H1 (cell line): ENCODE measurements at regions not wholly inside any gene's neighbourhood (a gene's known extent, or its start where the extent isn't known, plus 50 kb on each side); places are given as distances from the start of the nearest gene placed in this dataset.

Experiments
- CTCF ChIA-PET: fragments of 300-600 bp; sonication (Branson Sonifier 250); formaldehyde crosslinking; loops from one replicate; lab custom pipeline; 2021; ENCODE audit not compliant: partially characterized antibody; lab: Charles Lee
- POLR2A ChIA-PET: fragments of 300-600 bp; sonication (Branson Sonifier 250); formaldehyde crosslinking; loops from one replicate; lab custom pipeline; 2021; ENCODE audit warnings: inconsistent platforms; ENCODE audit not compliant: partially characterized antibody; lab: Charles Lee
- DNase-seq, 2 experiments: peaks; one replicate each; pipeline versions ENCODE4 v3.0.0 to v3.0.0-alpha.2; 2010 to 2022; ENCODE audit warnings: low spot score in 2 of 2, low read depth in 1 of 2, mixed read lengths in 1 of 2
- FAIRE-seq: peaks from 2 replicates; lab custom pipeline; 2011; peaks lifted over from hg19 to GRCh38; lab: Jason Lieb, UNC
- H2AFZ ChIP-seq: 2 replicates; pipeline ENCODE4 v1.8.1; 2012; ENCODE audit warnings: low read length, inconsistent platforms
- H2AK5ac ChIP-seq: 2 replicates; pipeline ENCODE4 v1.6.1; 2013; ENCODE audit warnings: low read depth, low read length
- H2BK120ac ChIP-seq: replicated peaks from 2 replicates; pipeline ENCODE3; 2013; ENCODE audit warnings: low read depth, low read length, inconsistent platforms
- H2BK12ac ChIP-seq: 2 replicates; pipeline ENCODE4 v1.6.1; 2013; ENCODE audit warnings: low read depth, low read length
- H2BK15ac ChIP-seq: 2 replicates; pipeline ENCODE4 v1.6.1; 2013; ENCODE audit warnings: low read length
- H2BK20ac ChIP-seq: 2 replicates; pipeline ENCODE4 v1.6.1; 2013; ENCODE audit warnings: low read length
- H2BK5ac ChIP-seq: 2 replicates; pipeline ENCODE4 v1.6.1; 2013; ENCODE audit warnings: low read depth, low read length
- H3K14ac ChIP-seq: 2 replicates; pipeline ENCODE4 v1.6.1; 2013; ENCODE audit warnings: inconsistent platforms; ENCODE audit not compliant: insufficient read length
- H3K18ac ChIP-seq: 2 replicates; pipeline ENCODE4 v1.6.1; 2013; ENCODE audit warnings: low read length; ENCODE audit errors: extremely low read depth
- H3K23ac ChIP-seq: 2 replicates; pipeline ENCODE4 v1.6.1; 2013; ENCODE audit warnings: inconsistent platforms; ENCODE audit not compliant: insufficient read length
- H3K23me2 ChIP-seq: 2 replicates; pipeline ENCODE4 v1.6.1; 2013; ENCODE audit warnings: low read depth, low read length
- H3K27ac ChIP-seq: 2 replicates; pipeline ENCODE4 v1.6.1; 2011; ENCODE audit warnings: low read depth, low read length, inconsistent platforms
- H3K27me3 ChIP-seq, 4 experiments: replicated peaks in 1 of 4; 1 replicate in 1 of 4; 2 replicates in 3 of 4; pipeline versions ENCODE4 v1.6.1 to v1.8.1; 2011 to 2013; ENCODE audit warnings: low read length in 3 of 4, mild to moderate bottlenecking in 3 of 4, inconsistent platforms in 2 of 4, mixed read lengths in 2 of 4, moderate library complexity in 1 of 4; ENCODE audit not compliant: control insufficient read depth in 3 of 4, insufficient read depth in 3 of 4; ENCODE audit errors: extremely low read depth in 1 of 4
- H3K36me3 ChIP-seq, 4 experiments: 2 replicates each; pipeline versions ENCODE4 v1.6.1 to v1.8.1; 2011 to 2013; ENCODE audit warnings: mild to moderate bottlenecking in 4 of 4, low read length in 3 of 4, moderate library complexity in 2 of 4, control low read depth in 1 of 4, inconsistent platforms in 1 of 4; ENCODE audit not compliant: insufficient read depth in 4 of 4, control insufficient read depth in 2 of 4
- H3K4ac ChIP-seq: replicated peaks from 2 replicates; pipeline ENCODE3; 2013; ENCODE audit warnings: low read length, low read depth, mixed read lengths, inconsistent platforms; ENCODE audit not compliant: insufficient read length
- H3K4me1 ChIP-seq, 4 experiments: replicated peaks in 1 of 4; 1 replicate in 1 of 4; 2 replicates in 3 of 4; pipeline versions ENCODE4 v1.6.1 to v1.8.1; 2011 to 2013; ENCODE audit warnings: low read length in 3 of 4, inconsistent platforms in 2 of 4, mixed read lengths in 1 of 4; ENCODE audit not compliant: insufficient read depth in 4 of 4, control insufficient read depth in 3 of 4
- H3K4me2 ChIP-seq, 2 experiments: 2 replicates each; pipeline versions ENCODE4 v1.6.1 to v1.8.1; 2011 to 2013; ENCODE audit warnings: low read depth in 2 of 2, low read length in 2 of 2, control low read depth in 1 of 2, inconsistent platforms in 1 of 2, mild to moderate bottlenecking in 1 of 2; ENCODE audit not compliant: insufficient read depth in 1 of 2
- H3K4me3 ChIP-seq, 4 experiments: fragments of 200-600, 300-600 bp in 1 of 4; sonication (generic), shearing (Covaris generic), sonication (Bioruptor Twin) in 1 of 4; 2 replicates each; pipeline versions ENCODE4 v1.5.1 to v1.8.1; 2011 to 2016; ENCODE audit warnings: low read length in 4 of 4, low read depth in 3 of 4, control low read depth in 2 of 4, inconsistent platforms in 2 of 4, mild to moderate bottlenecking in 2 of 4, mixed read lengths in 1 of 4, moderate library complexity in 1 of 4; ENCODE audit not compliant: insufficient read depth in 2 of 4; ENCODE audit errors: extremely low read depth in 1 of 4
- H3K56ac ChIP-seq: replicated peaks from 2 replicates; pipeline ENCODE3; 2013; ENCODE audit warnings: low read depth, mild to moderate bottlenecking, mixed read lengths, low read length, inconsistent platforms; ENCODE audit not compliant: insufficient read length
- H3K79me1 ChIP-seq: 2 replicates; pipeline ENCODE4 v1.6.1; 2013; ENCODE audit warnings: low read depth, low read length, control low read depth
- H3K79me2 ChIP-seq, 2 experiments: 2 replicates each; pipeline versions ENCODE4 v1.6.1 to v1.8.1; 2012 to 2013; ENCODE audit warnings: low read length in 2 of 2, mild to moderate bottlenecking in 2 of 2, inconsistent platforms in 1 of 2; ENCODE audit not compliant: insufficient read depth in 2 of 2, control insufficient read depth in 1 of 2
- H3K9ac ChIP-seq, 4 experiments: replicated peaks in 1 of 4; 1 replicate in 1 of 4; 2 replicates in 3 of 4; pipeline versions ENCODE4 v1.6.1 to v1.8.1; 2011 to 2013; ENCODE audit warnings: low read depth in 3 of 4, low read length in 3 of 4, control low read depth in 2 of 4, mild to moderate bottlenecking in 2 of 4, moderate library complexity in 2 of 4, inconsistent platforms in 1 of 4; ENCODE audit errors: extremely low read depth in 1 of 4
- H3K9me3 ChIP-seq, 2 experiments: 2 replicates each; pipeline versions ENCODE4 v1.6.1 to v1.8.1; 2012 to 2013; ENCODE audit warnings: mild to moderate bottlenecking in 2 of 2, moderate library complexity in 2 of 2, control low read depth in 1 of 2, inconsistent platforms in 1 of 2, low read depth in 1 of 2, low read length in 1 of 2, mixed read lengths in 1 of 2; ENCODE audit not compliant: insufficient read depth in 2 of 2
- H4K20me1 ChIP-seq, 2 experiments: replicated peaks in 1 of 2; 2 replicates each; pipeline versions ENCODE3 to v1.8.1; 2011 to 2013; ENCODE audit warnings: inconsistent platforms in 2 of 2, low read length in 2 of 2, mild to moderate bottlenecking in 1 of 2; ENCODE audit not compliant: insufficient read depth in 2 of 2, control insufficient read depth in 1 of 2
- H4K5ac ChIP-seq: 2 replicates; pipeline ENCODE4 v1.6.1; 2013; ENCODE audit warnings: low read length, low read depth, mixed read lengths, inconsistent platforms; ENCODE audit not compliant: insufficient read length
- H4K8ac ChIP-seq: 2 replicates; pipeline ENCODE4 v1.8.0; 2013; ENCODE audit warnings: mild to moderate bottlenecking, moderate library complexity, low read length, inconsistent platforms; ENCODE audit not compliant: insufficient read depth; ENCODE audit errors: extremely low read depth
- H4K91ac ChIP-seq: replicated peaks from 2 replicates; pipeline ENCODE3; 2013; ENCODE audit warnings: low read length, mixed read lengths, inconsistent platforms; ENCODE audit not compliant: insufficient read length
- ATF3 ChIP-seq: IDR thresholded peaks from 2 replicates; pipeline ENCODE4 v1.6.1; 2011; ENCODE audit warnings: low read depth, mild to moderate bottlenecking, low read length; ENCODE audit not compliant: insufficient read depth
- BCL11A ChIP-seq, 2 experiments: IDR thresholded peaks; one replicate each; pipeline ENCODE4 v1.6.1; 2011; ENCODE audit warnings: low read depth in 2 of 2, low read length in 2 of 2, mild to moderate bottlenecking in 2 of 2
- CTBP2 ChIP-seq: IDR thresholded peaks from 2 replicates; pipeline ENCODE4 v1.7.0; 2011; ENCODE audit warnings: borderline replicate concordance, mild to moderate bottlenecking, moderate library complexity, mixed read lengths, low read length; ENCODE audit not compliant: insufficient read depth, insufficient read length
- CTCF ChIP-seq, 3 experiments: IDR thresholded peaks; 1 replicate in 2 of 3; 2 replicates in 1 of 3; pipeline versions ENCODE4 v1.5.1 to v1.6.1; 2011; ENCODE audit warnings: low read length in 3 of 3, mild to moderate bottlenecking in 3 of 3, inconsistent platforms in 2 of 3, low read depth in 1 of 3, moderate library complexity in 1 of 3; ENCODE audit not compliant: insufficient read depth in 1 of 3; ENCODE audit errors: control extremely low read depth in 1 of 3
- EGR1 ChIP-seq: IDR thresholded peaks from 2 replicates; pipeline ENCODE4 v1.6.1; 2011; ENCODE audit warnings: low read depth, low read length, borderline replicate concordance
- FOSL1 ChIP-seq: IDR thresholded peaks from 2 replicates; pipeline ENCODE4 v1.6.1; 2011; ENCODE audit warnings: mild to moderate bottlenecking, low read depth, low read length, moderate library complexity; ENCODE audit not compliant: insufficient read depth
- JUN ChIP-seq: IDR thresholded peaks from 2 replicates; pipeline ENCODE4 v1.6.1; 2011; ENCODE audit warnings: low read depth, mild to moderate bottlenecking, improper control_type of control experiment, low read length
- KDM4A ChIP-seq: IDR thresholded peaks from one replicate; pipeline ENCODE4 v1.7.1; 2012; ENCODE audit warnings: low read depth, mild to moderate bottlenecking, moderate library complexity, low read length, inconsistent platforms; ENCODE audit not compliant: severe bottlenecking
- PHF8 ChIP-seq: fragments of 200-600 bp; sonication (generic); conservative IDR thresholded peaks from 2 replicates; pipeline ENCODE4 v1.7.1; 2012; ENCODE audit warnings: low read depth, mild to moderate bottlenecking, inconsistent platforms, low read length, moderate library complexity
- RXRA ChIP-seq: IDR thresholded peaks from 2 replicates; pipeline ENCODE4 v1.6.1; 2011; ENCODE audit warnings: low read depth, mild to moderate bottlenecking, low read length, moderate library complexity; ENCODE audit not compliant: insufficient read depth
- SIX5 ChIP-seq: IDR thresholded peaks from 2 replicates; pipeline ENCODE4 v1.6.1; 2011; ENCODE audit warnings: mild to moderate bottlenecking, low read depth, low read length
- SRF ChIP-seq: IDR thresholded peaks from 2 replicates; pipeline ENCODE4 v1.6.1; 2011; ENCODE audit warnings: mild to moderate bottlenecking, low read depth, low read length, moderate library complexity
- WGBS, 2 experiments: shearing (Covaris generic) in 1 of 2; methylation state at CpG; one replicate each; pipeline versions ENCODE4 v1.1.6 to v1.1.7; 2013 to 2015; ENCODE audit warnings: low lambda C conversion rate in 2 of 2, mixed read lengths in 2 of 2, inconsistent platforms in 1 of 2, low coverage in 1 of 2, missing lambda C conversion rate in 1 of 2; ENCODE audit not compliant: insufficient replicate concordance in 2 of 2, insufficient coverage in 1 of 2, insufficient read length in 1 of 2; ENCODE audit errors: extremely low coverage in 1 of 2, missing lambda C conversion rate in 1 of 2; 5-methylcytosine and 5-hydroxymethylcytosine counted together

DNA sequence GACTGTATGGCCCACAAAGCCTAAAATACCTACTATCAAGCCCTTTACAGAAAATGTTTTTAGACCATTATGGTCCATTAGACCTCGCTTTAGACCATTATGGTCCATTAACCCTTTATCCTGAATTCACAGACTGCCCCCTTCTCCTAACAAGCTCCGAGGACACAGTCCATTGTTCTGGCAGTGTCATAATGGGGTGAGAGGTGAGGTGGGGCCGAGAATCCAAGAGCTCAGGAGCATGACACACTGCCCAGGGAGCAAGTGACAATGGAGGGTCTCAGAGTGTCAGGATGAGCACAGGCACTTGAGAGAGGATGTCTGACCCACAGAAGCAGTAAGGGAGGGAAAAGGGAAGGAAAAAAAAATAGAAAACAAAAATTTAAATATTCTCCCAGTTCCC is 212.4 kb upstream of the NT5E start:
- Histone ChIP-seq H2BK15ac (no peak overlapping the region), H3K4ac (no peak overlapping the region), H3K36me3 (no peaks in the 10 kb centered on the region), H3K79me2 (no peaks in the 10 kb centered on the region), H3K27ac (no peak overlapping the region), H2BK20ac (no peak overlapping the region), H4K91ac (no peak overlapping the region), H3K4me1 (no peaks in the 10 kb centered on the region), H2BK12ac (no peak overlapping the region), H2AK5ac (no peak overlapping the region), H2BK120ac (no peak overlapping the region), H2AFZ (no peak overlapping the region), H3K23me2 (no peaks in the 10 kb centered on the region), H3K4me3 (no peak overlapping the region), H4K8ac (no peak overlapping the region), H3K9me3 (no peaks in the 10 kb centered on the region), H3K9ac (no peak overlapping the region), H3K79me1 (no peaks in the 10 kb centered on the region), H4K5ac (no peak overlapping the region), H3K18ac (no peak overlapping the region), H3K27me3 (no peaks in the 10 kb centered on the region), H2BK5ac (no peak overlapping the region), H3K4me2 (no peak overlapping the region), H3K56ac (no peak overlapping the region), H3K23ac (no peak overlapping the region), H3K14ac (no peak overlapping the region), H4K20me1 (no peaks in the 10 kb centered on the region)
- CTCF ChIA-PET: no interaction called here
- POLR2A ChIA-PET: no interaction called here
- no peak for FAIRE-seq
- 88% methylated on average over 3 of the region's 3 CpGs; no CpG with 5 or more reads in 1 of the 2 experiments for WGBS, 2 experiments
- no peak for DNase-seq
- no peak for TF ChIP-seq ATF3
- no peak for TF ChIP-seq BCL11A (IDR thresholded peaks at IDR 0.05; ENCODE audit: low read depth in 2 of 2, low read length in 2 of 2)
- TF ChIP-seq FOSL1: no peak
- no peak for TF ChIP-seq CTBP2
- TF ChIP-seq CTCF (IDR thresholded peaks at IDR 0.05; ENCODE audit: control extremely low read depth in 1 of 3, insufficient read depth in 1 of 3, low read depth in 1 of 3, low read length in 3 of 3): no peak
- TF ChIP-seq SIX5: no peak
- TF ChIP-seq PHF8: no peak
- TF ChIP-seq RXRA: no peak
- TF ChIP-seq KDM4A: no peak
- TF ChIP-seq SRF: no peak
- TF ChIP-seq JUN: no peak
- TF ChIP-seq EGR1: no peak
